Urothelium cell line (cell line): ENCODE measurements at regions not wholly inside any gene's neighbourhood (a gene's known extent, or its start where the extent isn't known, plus 50 kb on each side); places are given as distances from the start of the nearest gene placed in this dataset.

Experiments
- DNase-seq: peaks from one replicate; pipeline ENCODE4 v3.0.0; 2011; ENCODE audit warnings: low spot score, mixed read lengths
- FAIRE-seq: peaks from 2 replicates; lab custom pipeline; 2011; peaks lifted over from hg19 to GRCh38; lab: Jason Lieb, UNC

- no peak for DNase-seq
- no peak for FAIRE-seq
These were observed 976.9 kb upstream of the MBL2 start for GRCh38 chr10:53749439-53749838.

DNA sequence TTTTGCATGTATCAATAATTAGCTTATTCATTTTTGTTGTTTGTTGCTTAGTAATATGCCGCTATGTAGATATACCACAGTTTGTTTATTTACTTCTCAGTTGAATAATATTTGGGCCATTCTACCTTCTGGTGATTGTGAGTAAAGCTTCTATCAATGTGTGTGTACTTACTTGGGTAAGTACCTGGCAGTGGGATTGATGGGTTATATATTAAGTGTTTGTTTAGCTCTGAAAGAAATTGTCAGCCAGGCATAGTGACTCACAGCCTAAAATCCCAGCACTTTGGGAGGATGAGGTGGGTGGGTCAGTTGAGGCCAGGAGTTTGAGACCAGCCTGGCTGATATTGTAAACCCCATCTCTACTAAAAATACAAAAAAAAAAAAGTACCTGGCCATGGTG is 975.7 kb upstream of the MBL2 start:
- FAIRE-seq: no peak
- no peak for DNase-seq

GRCh38 chr10:53744746-53745145 is 972.2 kb upstream of the MBL2 start:
- no peak for DNase-seq
- no peak for FAIRE-seq

- no peak for FAIRE-seq
These were observed 971.6 kb upstream of the MBL2 start for GRCh38 chr10:53744176-53744575.

GRCh38 chr10:53737132-53737531 is 964.5 kb upstream of the MBL2 start:
- DNase-seq (no peak), FAIRE-seq (no peak)

More at GRCh38 chr10:53744176-53744575, 971.6 kb upstream of the MBL2 start:
- DNase-seq: no peak

GRCh38 chr10:53726921-53727320 is 954.3 kb upstream of the MBL2 start:
- DNase-seq (no peak), FAIRE-seq (no peak)

DNA sequence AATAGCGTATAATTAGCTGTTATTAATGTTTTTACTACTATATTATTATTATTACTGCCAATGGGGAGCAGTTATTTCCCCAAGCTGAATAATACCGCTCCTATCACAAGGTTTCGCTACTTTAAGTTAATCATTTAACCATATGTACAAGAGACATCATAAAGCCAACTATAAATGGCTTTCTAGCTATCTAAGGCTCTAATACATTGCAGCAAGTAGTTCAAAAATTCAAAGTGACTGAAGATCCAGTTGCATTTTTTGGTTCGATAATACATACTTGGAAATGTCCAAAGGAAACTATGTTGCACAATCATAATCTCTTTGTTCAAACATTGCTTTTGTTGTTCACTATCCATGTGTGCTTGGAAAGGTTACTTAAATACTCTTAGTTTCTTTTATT is 952.0 kb upstream of the MBL2 start:
- FAIRE-seq: no peak
- no peak for DNase-seq

- no peak for FAIRE-seq
These were observed 947.1 kb upstream of the MBL2 start for GRCh38 chr10:53719658-53720057.

GRCh38 chr10:53716156-53716555 is 943.6 kb upstream of the MBL2 start:
- no peak for DNase-seq
- FAIRE-seq: no peak

More at GRCh38 chr10:53719658-53720057, 947.1 kb upstream of the MBL2 start:
- DNase-seq: no peak

DNA sequence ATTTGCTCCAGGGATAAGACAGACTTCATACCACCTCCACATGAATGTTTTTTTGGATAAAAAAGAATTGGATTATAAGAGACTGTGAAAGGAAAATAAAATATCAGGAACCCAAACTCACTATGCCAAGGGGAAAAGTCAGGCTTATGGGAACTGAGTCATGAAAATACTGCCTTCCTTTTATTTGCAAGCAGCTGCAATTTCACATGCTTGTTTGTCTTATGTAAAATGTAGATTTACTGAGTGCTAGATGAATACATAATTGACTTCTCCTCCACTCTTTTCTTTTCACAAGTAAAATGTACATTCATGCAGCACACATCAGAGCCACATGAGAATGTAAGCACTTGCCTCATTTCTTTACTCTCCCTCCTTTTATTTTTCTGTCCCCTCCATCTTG is 940.8 kb upstream of the MBL2 start:
- no peak for FAIRE-seq

GRCh38 chr10:53702489-53702888 is 929.9 kb upstream of the MBL2 start:
- FAIRE-seq (no peak), DNase-seq (no peak)

More for the DNA sequence above, 940.8 kb upstream of the MBL2 start:
- DNase-seq: no peak

DNA sequence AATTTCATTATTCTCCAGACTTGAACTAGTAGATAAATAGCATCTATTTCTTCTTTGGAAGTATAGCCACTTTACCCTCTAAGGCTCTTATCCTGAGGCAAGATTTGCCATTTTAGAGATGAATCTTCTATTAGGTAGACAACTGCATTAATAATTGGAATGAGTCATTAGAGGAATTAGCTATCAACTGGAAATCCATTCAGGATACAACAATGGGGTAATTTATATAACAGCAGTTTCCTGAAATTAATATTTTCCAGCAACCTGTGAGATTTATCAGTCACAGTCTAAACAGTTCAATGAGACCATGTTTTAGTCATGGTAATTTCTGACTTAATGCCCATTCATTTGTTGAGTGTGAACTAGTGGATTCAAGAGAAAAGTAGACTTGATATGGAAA is 928.6 kb upstream of the MBL2 start:
- DNase-seq (no peak), FAIRE-seq (no peak)

GRCh38 chr10:53700278-53700677 is 927.7 kb upstream of the MBL2 start:
- FAIRE-seq: peak; percentile 62
- DNase-seq: no peak

GRCh38 chr10:53699684-53700083 is 927.1 kb upstream of the MBL2 start:
- no peak for FAIRE-seq

GRCh38 chr10:53699231-53699630 is 926.6 kb upstream of the MBL2 start:
- FAIRE-seq: no peak

More at GRCh38 chr10:53699684-53700083, 927.1 kb upstream of the MBL2 start:
- DNase-seq: no peak

GRCh38 chr10:53697038-53697437 is 924.5 kb upstream of the MBL2 start:
- DNase-seq (peak; percentile 83), FAIRE-seq (peak; percentile 86)

More at GRCh38 chr10:53699231-53699630, 926.6 kb upstream of the MBL2 start:
- no peak for DNase-seq

- FAIRE-seq: no peak
These were observed 918.1 kb upstream of the MBL2 start for GRCh38 chr10:53690524-53691240.

GRCh38 chr10:53687800-53688199 is 915.2 kb upstream of the MBL2 start:
- FAIRE-seq (no peak), DNase-seq (no peak)

More at GRCh38 chr10:53690524-53691240, 918.1 kb upstream of the MBL2 start:
- DNase-seq: no peak

- FAIRE-seq (no peak), DNase-seq (no peak)
These were observed 910.3 kb upstream of the MBL2 start for GRCh38 chr10:53682885-53683284.

- no peak for DNase-seq
- FAIRE-seq: no peak
These were observed 909.9 kb upstream of the MBL2 start for GRCh38 chr10:53682458-53682857.

- no peak for FAIRE-seq
These were observed 907.1 kb upstream of the MBL2 start for GRCh38 chr10:53679666-53680065.

DNA sequence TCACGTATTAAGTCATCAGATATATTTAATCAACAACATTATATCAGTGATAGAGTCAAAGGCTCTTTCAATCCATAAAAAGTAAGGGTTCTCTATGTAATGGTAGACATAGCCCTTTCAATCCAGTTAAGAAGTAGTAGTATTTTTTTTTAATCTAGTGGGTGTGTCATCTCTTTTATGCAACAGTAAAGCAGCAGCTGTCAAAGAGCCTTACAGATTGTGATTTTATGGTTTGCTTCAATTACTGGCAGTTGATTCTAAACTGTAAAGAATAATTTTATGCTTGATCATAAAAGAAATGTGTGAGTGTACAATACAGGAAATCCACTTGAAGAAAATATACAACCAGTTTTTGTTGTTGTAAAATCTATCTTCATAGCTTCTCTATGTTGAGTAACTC is 902.6 kb upstream of the MBL2 start:
- FAIRE-seq (no peak), DNase-seq (no peak)

More at GRCh38 chr10:53679666-53680065, 907.1 kb upstream of the MBL2 start:
- DNase-seq: no peak

- no peak for FAIRE-seq
These were observed 894.5 kb upstream of the MBL2 start for GRCh38 chr10:53667063-53667462.

More at GRCh38 chr10:53667063-53667462, 894.5 kb upstream of the MBL2 start:
- DNase-seq: no peak
